Left renal cortex interstitium (tissue), 4 donors: ENCODE measurements at regions not wholly inside any gene's neighbourhood (a gene's known extent, or its start where the extent isn't known, plus 50 kb on each side); places are given as distances from the start of the nearest gene placed in this dataset.
"Not testable (repeated sequence)": the region's sequence is repeated elsewhere in the genome, so short reads cannot be mapped to it uniquely, and the experiment has no call there.

Experiments
- DNase-seq, 4 donors: peaks; one replicate each; pipeline ENCODE4 v3.0.0-alpha.2; 2013; ENCODE audit warnings: low read depth in 4 of 4, low spot score in 2 of 4, missing footprints in 1 of 4

- DNase-seq, result no peak
These were observed 1603.8 kb downstream of the CDH8 start for GRCh38 chr16:60432472-60432871.

- DNase-seq, result no peak
These were observed 1616.4 kb downstream of the CDH8 start for GRCh38 chr16:60419859-60420258.

- no peak for DNase-seq
These were observed 1621.6 kb downstream of the CDH8 start for GRCh38 chr16:60414613-60415012.

- no peak for DNase-seq
These were observed 1622.3 kb downstream of the CDH8 start for GRCh38 chr16:60413969-60414368.

- DNase-seq, result no peak
These were observed 1628.6 kb downstream of the CDH8 start for GRCh38 chr16:60407606-60408005.

GRCh38 chr16:60407034-60407433 is 1629.2 kb downstream of the CDH8 start:
- no peak for DNase-seq

GRCh38 chr16:60405286-60405685 is 1631.0 kb downstream of the CDH8 start:
- DNase-seq, result no peak

GRCh38 chr16:60404401-60404800 is 1631.8 kb downstream of the CDH8 start:
- no peak for DNase-seq

GRCh38 chr16:60402941-60403340 is 1633.3 kb downstream of the CDH8 start:
- not testable (repeated sequence) for DNase-seq

GRCh38 chr16:60392380-60392779 is 1643.9 kb downstream of the CDH8 start:
- no peak for DNase-seq

- DNase-seq, result no peak
These were observed 1637.5 kb upstream of the GOT2 start for GRCh38 chr16:60371591-60371990.

GRCh38 chr16:60367739-60368138 is 1633.6 kb upstream of the GOT2 start:
- DNase-seq, result no peak

GRCh38 chr16:60363566-60363965 is 1629.5 kb upstream of the GOT2 start:
- no peak for DNase-seq

GRCh38 chr16:60359866-60360265 is 1625.8 kb upstream of the GOT2 start:
- DNase-seq, result not testable (repeated sequence)

GRCh38 chr16:60359412-60359811 is 1625.3 kb upstream of the GOT2 start:
- not testable (repeated sequence) for DNase-seq

GRCh38 chr16:60357876-60358522 is 1623.9 kb upstream of the GOT2 start:
- not testable (repeated sequence) for DNase-seq

- DNase-seq, result no peak
These were observed 1612.1 kb upstream of the GOT2 start for GRCh38 chr16:60346256-60346655.

- DNase-seq, result no peak
These were observed 1603.6 kb upstream of the GOT2 start for GRCh38 chr16:60337671-60338070.

- no peak for DNase-seq
These were observed 1597.1 kb upstream of the GOT2 start for GRCh38 chr16:60331168-60331567.

- DNase-seq, result no peak
These were observed 1595.0 kb upstream of the GOT2 start for GRCh38 chr16:60329108-60329507.

- DNase-seq, result no peak
These were observed 1594.0 kb upstream of the GOT2 start for GRCh38 chr16:60328152-60328551.

- no peak for DNase-seq
These were observed 1584.4 kb upstream of the GOT2 start for GRCh38 chr16:60318486-60318885.

GRCh38 chr16:60310846-60311445 is 1576.8 kb upstream of the GOT2 start:
- DNase-seq, result no peak
